ENCODE measurements at regions not wholly inside any gene's neighbourhood (a gene's known extent, or its start where the extent isn't known, plus 50 kb on each side); places are given as distances from the start of the nearest gene placed in this dataset.
"Not testable (repeated sequence)": the region's sequence is repeated elsewhere in the genome, so short reads cannot be mapped to it uniquely, and the experiment has no call there.

- not testable (repeated sequence) for DNase-seq (ENCODE audit: low read depth)
Measured at GRCh38 chr2:87431051-87431450, 316.8 kb upstream of the PLGLB2 start.

- not testable (repeated sequence) for DNase-seq (ENCODE audit: low read depth)
Measured at GRCh38 chr2:87432711-87433453, 315.0 kb upstream of the PLGLB2 start.

- not testable (repeated sequence) for DNase-seq (ENCODE audit: low read depth)
Measured at GRCh38 chr2:87436007-87436406, 311.9 kb upstream of the PLGLB2 start.

GRCh38 chr2:87437701-87438260 lies 310.1 kb upstream of the PLGLB2 start:
- DNase-seq (ENCODE audit: low read depth) = not testable (repeated sequence)

- DNase-seq (ENCODE audit: low read depth) = not testable (repeated sequence)
Measured at GRCh38 chr2:87438780-87439454, 309.0 kb upstream of the PLGLB2 start.

GRCh38 chr2:87439617-87440204 lies 308.2 kb upstream of the PLGLB2 start:
- not testable (repeated sequence) for DNase-seq (ENCODE audit: low read depth)

- not testable (repeated sequence) for DNase-seq (ENCODE audit: low read depth)
Measured at GRCh38 chr2:87440650-87441049, 307.2 kb upstream of the PLGLB2 start.

GRCh38 chr2:87441375-87441774 lies 306.5 kb upstream of the PLGLB2 start:
- DNase-seq (ENCODE audit: low read depth) = not testable (repeated sequence)

- DNase-seq (ENCODE audit: low read depth) = not testable (repeated sequence)
Measured at GRCh38 chr2:87442983-87443577, 304.8 kb upstream of the PLGLB2 start.

- DNase-seq (ENCODE audit: low read depth) = not testable (repeated sequence)
Measured at GRCh38 chr2:87444951-87445350, 302.9 kb upstream of the PLGLB2 start.

GRCh38 chr2:87445613-87446312 lies 302.1 kb upstream of the PLGLB2 start:
- DNase-seq (ENCODE audit: low read depth) = not testable (repeated sequence)

GRCh38 chr2:87446313-87446696 lies 301.6 kb upstream of the PLGLB2 start:
- not testable (repeated sequence) for DNase-seq (ENCODE audit: low read depth)

GRCh38 chr2:87449462-87449980 lies 298.4 kb upstream of the PLGLB2 start:
- DNase-seq (ENCODE audit: low read depth) = not testable (repeated sequence)

- DNase-seq (ENCODE audit: low read depth) = not testable (repeated sequence)
Measured at GRCh38 chr2:87452193-87452592, 295.7 kb upstream of the PLGLB2 start.

GRCh38 chr2:87452861-87453260 lies 295.0 kb upstream of the PLGLB2 start:
- DNase-seq (ENCODE audit: low read depth) = not testable (repeated sequence)

GRCh38 chr2:87453965-87454364 lies 293.9 kb upstream of the PLGLB2 start:
- DNase-seq (ENCODE audit: low read depth) = not testable (repeated sequence)

- not testable (repeated sequence) for DNase-seq (ENCODE audit: low read depth)
Measured at GRCh38 chr2:87454421-87454820, 293.5 kb upstream of the PLGLB2 start.

- not testable (repeated sequence) for DNase-seq (ENCODE audit: low read depth)
Measured at GRCh38 chr2:87455209-87455853, 292.6 kb upstream of the PLGLB2 start.

GRCh38 chr2:87455854-87456249 lies 292.0 kb upstream of the PLGLB2 start:
- DNase-seq (ENCODE audit: low read depth) = not testable (repeated sequence)

- DNase-seq (ENCODE audit: low read depth) = not testable (repeated sequence)
Measured at GRCh38 chr2:87456477-87457128, 291.3 kb upstream of the PLGLB2 start.

All from stimulated activated CD4-positive, alpha-beta T cell treated with anti-CD3 and anti-CD28 coated beads, Interleukin-2, amount 100 ng/mL, for 4 hours (primary cell).